Gastroesophageal sphincter (tissue), 3 donors: ENCODE measurements at regions not wholly inside any gene's neighbourhood (a gene's known extent, or its start where the extent isn't known, plus 50 kb on each side); places are given as distances from the start of the nearest gene placed in this dataset.

ENCODE experiments used
- CTCF ChIP-seq, 4 experiments: fragments of 200-600 bp in 2 of 4; fragments of 450-650 bp in 2 of 4; sonication (generic) in 1 of 4; IDR thresholded peaks; one replicate each; pipeline ENCODE4 v1.5.1; 2017 to 2019; ENCODE audit warnings: antibody characterized with exemption in 4 of 4, mild to moderate bottlenecking in 2 of 4, moderate library complexity in 2 of 4
- EP300 ChIP-seq: sonication (generic); formaldehyde crosslinking; IDR thresholded peaks from one replicate; pipeline ENCODE4 v1.6.1; 2017; ENCODE audit warnings: antibody characterized with exemption, mild to moderate bottlenecking
- POLR2A ChIP-seq, 2 donors: fragments of 450-650 bp; IDR thresholded peaks; one replicate each; pipeline ENCODE4 v1.6.1; 2017; ENCODE audit warnings: antibody characterized with exemption in 2 of 2, mild to moderate bottlenecking in 2 of 2, moderate library complexity in 1 of 2
- POLR2AphosphoS5 ChIP-seq: sonication (generic); formaldehyde crosslinking; IDR thresholded peaks from one replicate; pipeline ENCODE4 v1.6.1; 2017; ENCODE audit warnings: antibody characterized with exemption

- TF ChIP-seq CTCF (IDR thresholded peaks at IDR 0.05): no peak
- TF ChIP-seq POLR2A (IDR thresholded peaks at IDR 0.05): no peak
- no peak for TF ChIP-seq EP300
- no peak for TF ChIP-seq POLR2AphosphoS5
Measured at GRCh38 chr4:34974313-34974680, 1270.0 kb downstream of the ARAP2 start.
